Endothelial cell of umbilical vein (primary cell): ENCODE measurements at regions not wholly inside any gene's neighbourhood (a gene's known extent, or its start where the extent isn't known, plus 50 kb on each side); places are given as distances from the start of the nearest gene placed in this dataset.

Source experiments
- BruUV-seq: library from RNA; stranded (reverse); fragments of 400-500 nt; replicated peaks from 2 replicates; lab custom pipeline; 2021; lab: Mats Ljungman, UMichigan
- CTCF ChIA-PET: fragments of 300-600, 350-600 bp; sonication (Branson Sonifier 250); formaldehyde crosslinking; loops from one replicate; lab custom pipeline; 2021; ENCODE audit warnings: antibody characterized with exemption, inconsistent platforms; lab: Charles Lee
- POLR2A ChIA-PET: fragments of 300-600, 350-600 bp; sonication (Branson Sonifier 250); formaldehyde crosslinking; loops from one replicate; lab custom pipeline; 2021; ENCODE audit warnings: antibody characterized with exemption, inconsistent platforms; lab: Charles Lee
- DNase-seq: peaks from one replicate; pipeline ENCODE4 v3.0.0-alpha.2; 2011; ENCODE audit warnings: low read depth, low spot score
- FAIRE-seq: peaks from 2 replicates; lab custom pipeline; 2011; peaks lifted over from hg19 to GRCh38; lab: Jason Lieb, UNC
- H2AFZ ChIP-seq: 2 replicates; pipeline ENCODE4 v1.6.0; 2012; ENCODE audit warnings: low read depth, low read length, control low read depth, inconsistent platforms
- H3K27ac ChIP-seq: 2 replicates; pipeline ENCODE4 v1.5.1; 2011; ENCODE audit warnings: low read depth, mild to moderate bottlenecking, control low read depth, low read length, moderate library complexity; ENCODE audit not compliant: insufficient read depth
- H3K27me3 ChIP-seq, 2 experiments: 2 replicates each; pipeline versions ENCODE4 v1.6.0 to v1.6.1; 2011; ENCODE audit warnings: low read length in 2 of 2, mixed read lengths in 1 of 2; ENCODE audit not compliant: control insufficient read depth in 2 of 2, insufficient read depth in 2 of 2
- H3K36me3 ChIP-seq, 2 experiments: 2 replicates in 1 of 2; 3 replicates in 1 of 2; pipeline ENCODE4 v1.5.1; 2011; ENCODE audit warnings: low read length in 2 of 2, mild to moderate bottlenecking in 1 of 2, moderate library complexity in 1 of 2; ENCODE audit not compliant: control insufficient read depth in 2 of 2, insufficient read depth in 2 of 2; ENCODE audit errors: extremely low read depth in 1 of 2
- H3K4me1 ChIP-seq: 3 replicates; pipeline ENCODE4 v1.5.1; 2011; ENCODE audit warnings: mild to moderate bottlenecking, low read length; ENCODE audit not compliant: control insufficient read depth, insufficient read depth; ENCODE audit errors: extremely low read depth
- H3K4me2 ChIP-seq: 2 replicates; pipeline ENCODE4 v1.6.1; 2011; ENCODE audit warnings: low read length, control low read depth, mixed read lengths; ENCODE audit not compliant: insufficient read depth
- H3K4me3 ChIP-seq, 3 experiments: fragments of 200-600 bp in 1 of 3; sonication (generic), shearing (Covaris generic) in 1 of 3; replicated peaks in 1 of 3; 2 replicates each; pipeline ENCODE4 v1.5.1; 2011 to 2016; ENCODE audit warnings: control low read depth in 3 of 3, low read length in 3 of 3, mild to moderate bottlenecking in 2 of 3, inconsistent platforms in 1 of 3, low read depth in 1 of 3, moderate library complexity in 1 of 3; ENCODE audit not compliant: insufficient read depth in 1 of 3
- H3K79me2 ChIP-seq: 2 replicates; pipeline ENCODE4 v1.6.0; 2012; ENCODE audit warnings: low read length, inconsistent platforms; ENCODE audit not compliant: control insufficient read depth, insufficient read depth
- H3K9ac ChIP-seq: replicated peaks from 2 replicates; pipeline ENCODE3; 2011; ENCODE audit warnings: low read length, control low read depth; ENCODE audit not compliant: insufficient read depth; ENCODE audit errors: extremely low read depth
- H3K9me1 ChIP-seq: replicated peaks from 3 replicates; pipeline ENCODE4 v1.6.0; 2011; ENCODE audit warnings: mild to moderate bottlenecking, low read length; ENCODE audit not compliant: control insufficient read depth, insufficient read depth; ENCODE audit errors: extremely low read depth
- H3K9me3 ChIP-seq: replicated peaks from 2 replicates; pipeline ENCODE4 v1.5.1; 2012; ENCODE audit warnings: low read length, inconsistent platforms; ENCODE audit not compliant: control insufficient read depth, insufficient read depth
- H4K20me1 ChIP-seq: replicated peaks from 2 replicates; pipeline ENCODE3; 2011; ENCODE audit warnings: mild to moderate bottlenecking, low read length; ENCODE audit not compliant: control insufficient read depth, insufficient read depth; ENCODE audit errors: extremely low read depth
- CTCF ChIP-seq, 2 donors: IDR thresholded peaks; 1 replicate in 1 of 2; 2 replicates in 1 of 2; pipeline ENCODE4 v1.5.1; 2011; ENCODE audit warnings: low read length in 2 of 2, mild to moderate bottlenecking in 2 of 2, moderate library complexity in 2 of 2, control low read depth in 1 of 2, inconsistent platforms in 1 of 2, low read depth in 1 of 2; ENCODE audit not compliant: insufficient read depth in 1 of 2; ENCODE audit errors: extremely low read depth in 1 of 2
- EZH2 ChIP-seq: IDR thresholded peaks from 2 replicates; pipeline ENCODE4 v1.6.1; 2012; ENCODE audit warnings: borderline replicate concordance, low read depth, mild to moderate bottlenecking, moderate library complexity, low read length, inconsistent platforms; ENCODE audit not compliant: severe bottlenecking
- FOS ChIP-seq: IDR thresholded peaks from 2 replicates; pipeline ENCODE4 v1.6.1; 2011; ENCODE audit warnings: mild to moderate bottlenecking, low read length, moderate library complexity, borderline replicate concordance; ENCODE audit not compliant: insufficient read depth
- GATA2 ChIP-seq: IDR thresholded peaks from 2 replicates; pipeline ENCODE4 v1.7.0; 2011; ENCODE audit warnings: low read depth, mild to moderate bottlenecking, moderate library complexity, mixed read lengths, low read length; ENCODE audit not compliant: insufficient read length, insufficient read depth
- JUN ChIP-seq: IDR thresholded peaks from 2 replicates; pipeline ENCODE4 v1.6.1; 2011; ENCODE audit warnings: borderline replicate concordance, low read depth; ENCODE audit not compliant: insufficient read length, insufficient read depth
- MAX ChIP-seq: IDR thresholded peaks from 2 replicates; pipeline ENCODE4 v1.6.1; 2011; ENCODE audit not compliant: insufficient read depth, insufficient read length
- MYC ChIP-seq: IDR thresholded peaks from one replicate; pipeline ENCODE4 v1.6.1; 2011; ENCODE audit warnings: mild to moderate bottlenecking, low read depth, low read length
- POLR2A ChIP-seq: IDR thresholded peaks from 2 replicates; pipeline ENCODE4 v1.6.1; 2012; ENCODE audit warnings: low read depth, mild to moderate bottlenecking, control low read depth, low read length
- POLR2AphosphoS5 ChIP-seq: IDR thresholded peaks from 2 replicates; pipeline ENCODE4 v1.6.1; 2012; ENCODE audit warnings: low read depth, mild to moderate bottlenecking, control low read depth, low read length, moderate library complexity; ENCODE audit not compliant: insufficient read depth
- dilution Hi-C: fragments of 300-500 bp; cut with MboI; formaldehyde crosslinking; loops from one replicate; pipeline ENCODE4 v1.15.0; 2019; ENCODE audit warnings: low sequenced_read_pairs; ENCODE audit not compliant: extremely low pct_ligation_motif_present
- intact Hi-C: fragments of 100-400 bp; cut with micrococcal nuclease; formaldehyde crosslinking; loops from one replicate; pipeline ENCODE4 v1.10.0; 2022

GRCh38 chr7:46479680-46480079 is 558.6 kb upstream of the IGFBP3 start:
- no peaks in the 10 kb centered on the region for H3K36me3 ChIP-seq
- DNase-seq (no peak), FAIRE-seq (no peak)
- H3K9me3 ChIP-seq = no peaks in the 10 kb centered on the region
- H3K79me2 ChIP-seq = no peaks in the 10 kb centered on the region
- TF ChIP-seq FOS (no peak), GATA2 (no peak), CTCF (IDR thresholded peaks at IDR 0.05; ENCODE audit: extremely low read depth in 1 of 2, insufficient read depth in 1 of 2, low read depth in 1 of 2, low read length in 2 of 2) (no peak), POLR2AphosphoS5 (no peak), MAX (no peak), EZH2 (no peak), POLR2A (no peak), JUN (no peak), MYC (no peak)
- no peak overlapping the region for H3K27ac ChIP-seq
- no peak overlapping the region for H3K9ac ChIP-seq
- ChIA-PET POLR2A (no interaction called here), CTCF (no interaction called here)
- no peaks in the 10 kb centered on the region for H3K4me1 ChIP-seq
- H3K27me3 ChIP-seq = no peaks in the 10 kb centered on the region
- H3K9me1 ChIP-seq = no peaks in the 10 kb centered on the region
- no peak overlapping the region for H3K4me2 ChIP-seq
- intact Hi-C loops (no loop called here), dilution Hi-C loops (no loop called here)
- no peaks in the 10 kb centered on the region for H4K20me1 ChIP-seq
- no peak overlapping the region for H3K4me3 ChIP-seq
- H2AFZ ChIP-seq = no peak overlapping the region
- no TSS peak for BruUV-seq
